SK-N-SH (cell line): ENCODE measurements at regions not wholly inside any gene's neighbourhood (a gene's known extent, or its start where the extent isn't known, plus 50 kb on each side); places are given as distances from the start of the nearest gene placed in this dataset.

Experiments used
- CTCF ChIA-PET: fragments of 300-600, 350-600 bp; formaldehyde crosslinking; extraction: SDS; loops from one replicate; lab custom pipeline; 2021; lab: Yijun Ruan, JAX
- POLR2A ChIA-PET: fragments of 350-600 bp; sonication (Branson Sonifier 250); formaldehyde crosslinking; extraction: SDS; loops from one replicate; lab custom pipeline; 2020; ENCODE audit warnings: antibody characterized with exemption, inconsistent platforms; lab: Yijun Ruan, JAX
- DNase-seq: peaks from one replicate; pipeline ENCODE4 v3.0.0; 2012
- H2AFZ ChIP-seq: fragments of 200-600 bp; sonication (generic); 2 replicates; pipeline ENCODE4 v1.8.1; 2016; ENCODE audit warnings: antibody characterized with exemption, mild to moderate bottlenecking, low read depth
- H3F3A ChIP-seq: fragments of 200-600 bp; sonication (generic); replicated peaks from 2 replicates; pipeline ENCODE3; 2016; ENCODE audit warnings: antibody characterized with exemption, mild to moderate bottlenecking; ENCODE audit not compliant: insufficient read depth
- H3K27ac ChIP-seq, 2 experiments: fragments of 200-500 bp in 1 of 2; fragments of 200-600 bp in 1 of 2; sonication (Bioruptor generic) in 1 of 2; sonication (generic), shearing (Covaris generic) in 1 of 2; 2 replicates each; pipeline versions ENCODE4 v1.5.1 to v1.6.1; 2014 to 2016; ENCODE audit warnings: low read depth in 2 of 2, inconsistent platforms in 1 of 2, low read length in 1 of 2, mild to moderate bottlenecking in 1 of 2, mixed read lengths in 1 of 2
- H3K27me3 ChIP-seq: fragments of 200-600 bp; sonication (generic), shearing (Covaris generic); 2 replicates; pipeline ENCODE4 v1.6.1; 2016; ENCODE audit warnings: mixed run types; ENCODE audit not compliant: insufficient read depth
- H3K36me3 ChIP-seq, 2 experiments: fragments of 200-500 bp in 1 of 2; fragments of 200-600 bp in 1 of 2; sonication (Bioruptor generic) in 1 of 2; sonication (generic) in 1 of 2; replicated peaks in 1 of 2; 2 replicates each; pipeline versions ENCODE3 to v1.5.1; 2014 to 2016; ENCODE audit warnings: low read length in 1 of 2, mild to moderate bottlenecking in 1 of 2; ENCODE audit not compliant: insufficient read depth in 2 of 2, control insufficient read depth in 1 of 2
- H3K4me1 ChIP-seq, 2 experiments: fragments of 200-500 bp in 1 of 2; fragments of 200-600 bp in 1 of 2; sonication (Bioruptor generic) in 1 of 2; sonication (generic), shearing (Covaris generic) in 1 of 2; 2 replicates each; pipeline versions ENCODE4 v1.5.1 to v1.6.1; 2014 to 2016; ENCODE audit warnings: low read depth in 1 of 2, low read length in 1 of 2, mixed run types in 1 of 2; ENCODE audit not compliant: insufficient read depth in 2 of 2, control insufficient read depth in 1 of 2
- H3K4me2 ChIP-seq: fragments of 200-600 bp; sonication (generic), shearing (Covaris generic); 2 replicates; pipeline ENCODE4 v1.6.1; 2017; ENCODE audit warnings: mixed run types
- H3K4me3 ChIP-seq, 2 experiments: fragments of 200-500 bp in 1 of 2; fragments of 200-600 bp in 1 of 2; sonication (Bioruptor generic) in 1 of 2; sonication (generic), shearing (Covaris generic) in 1 of 2; 2 replicates each; pipeline versions ENCODE4 v1.5.1 to v1.8.1; 2014 to 2016; ENCODE audit warnings: low read depth in 2 of 2, inconsistent platforms in 1 of 2, low read length in 1 of 2, mild to moderate bottlenecking in 1 of 2, mixed read lengths in 1 of 2, moderate library complexity in 1 of 2
- H3K79me2 ChIP-seq: fragments of 200-600 bp; sonication (generic); 2 replicates; pipeline ENCODE4 v1.8.1; 2017; ENCODE audit warnings: mild to moderate bottlenecking; ENCODE audit not compliant: insufficient read depth
- H3K9ac ChIP-seq: fragments of 200-600 bp; sonication (generic); 2 replicates; pipeline ENCODE4 v1.6.1; 2017; ENCODE audit warnings: mixed run types
- H3K9me2 ChIP-seq: fragments of 200-600 bp; sonication (generic); 2 replicates; pipeline ENCODE4 v1.6.1; 2017; ENCODE audit warnings: mixed run types
- H3K9me3 ChIP-seq: fragments of 200-600 bp; sonication (generic); 2 replicates; pipeline ENCODE4 v1.6.1; 2017; ENCODE audit warnings: mixed run types, mild to moderate bottlenecking, moderate library complexity
- H4K20me1 ChIP-seq: fragments of 200-600 bp; sonication (generic); 2 replicates; pipeline ENCODE4 v1.6.1; 2017; ENCODE audit warnings: mild to moderate bottlenecking, mixed run types; ENCODE audit not compliant: insufficient read depth
- EP300 ChIP-seq, 2 experiments: IDR thresholded peaks; 2 replicates each; pipeline versions ENCODE4 v1.4.0 to v1.6.1; 2012; ENCODE audit warnings: borderline replicate concordance in 1 of 2, low read depth in 1 of 2, low read length in 1 of 2
- EZH2phosphoT487 ChIP-seq: fragments of 200-600 bp; sonication (generic); IDR thresholded peaks from 2 replicates; pipeline ENCODE4 v1.6.1; 2017; ENCODE audit warnings: low read depth, mixed run types, mild to moderate bottlenecking, antibody characterized with exemption, moderate library complexity, borderline replicate concordance
- FOSL2 ChIP-seq: IDR thresholded peaks from 2 replicates; pipeline ENCODE4 v1.4.0; 2012; ENCODE audit warnings: low read depth, mild to moderate bottlenecking, moderate library complexity, borderline replicate concordance
- IRF3 ChIP-seq: fragments of 150-350 bp; IDR thresholded peaks from 2 replicates; pipeline ENCODE4 v1.6.1; 2016; ENCODE audit warnings: mild to moderate bottlenecking, low read depth, low read length
- MAX ChIP-seq: IDR thresholded peaks from 2 replicates; pipeline ENCODE4 v1.4.0; 2012; ENCODE audit warnings: low read depth
- MXI1 ChIP-seq: IDR thresholded peaks from 2 replicates; pipeline ENCODE4 v1.6.1; 2012; ENCODE audit warnings: mild to moderate bottlenecking, low read depth, low read length, improper control_type of control experiment
- NRF1 ChIP-seq: IDR thresholded peaks from 2 replicates; pipeline ENCODE4 v1.6.1; 2012; ENCODE audit warnings: low read depth, mild to moderate bottlenecking, low read length
- POLR2AphosphoS5 ChIP-seq: IDR thresholded peaks from 2 replicates; pipeline ENCODE4 v1.6.1; 2012; ENCODE audit warnings: low read depth, low read length
- RAD21 ChIP-seq: IDR thresholded peaks from 2 replicates; pipeline ENCODE4 v1.6.1; 2012; ENCODE audit warnings: mild to moderate bottlenecking, low read length
- RFX5 ChIP-seq: IDR thresholded peaks from 2 replicates; pipeline ENCODE4 v1.6.1; 2012; ENCODE audit warnings: mild to moderate bottlenecking, improper control_type of control experiment, low read length
- RXRA ChIP-seq: IDR thresholded peaks from 2 replicates; pipeline ENCODE4 v1.4.0; 2012; ENCODE audit warnings: low read depth, mild to moderate bottlenecking, borderline replicate concordance
- SIN3A ChIP-seq: IDR thresholded peaks from 2 replicates; pipeline ENCODE4 v1.6.1; 2012; ENCODE audit warnings: low read depth, mild to moderate bottlenecking, low read length, moderate library complexity, borderline replicate concordance
- SMC3 ChIP-seq: IDR thresholded peaks from 2 replicates; pipeline ENCODE4 v1.6.1; 2012; ENCODE audit warnings: low read depth, low read length, improper control_type of control experiment
- TEAD4 ChIP-seq: IDR thresholded peaks from 2 replicates; pipeline ENCODE4 v1.4.0; 2012; ENCODE audit warnings: mild to moderate bottlenecking, borderline replicate concordance; ENCODE audit not compliant: insufficient read depth
- USF1 ChIP-seq: IDR thresholded peaks from 2 replicates; pipeline ENCODE4 v1.4.0; 2012; ENCODE audit warnings: low read depth, borderline replicate concordance
- USF2 ChIP-seq: fragments of 150-350 bp; IDR thresholded peaks from 2 replicates; pipeline ENCODE4 v1.6.1; 2017; ENCODE audit warnings: antibody characterized with exemption, low read length, low read depth, borderline replicate concordance
- YY1 ChIP-seq: IDR thresholded peaks from 2 replicates; pipeline ENCODE4 v1.4.0; 2012; ENCODE audit warnings: low read depth, mild to moderate bottlenecking
- WGBS: methylation state at CpG from one replicate; pipeline ENCODE4 v1.1.6; 2017; ENCODE audit warnings: low lambda C conversion rate; 5-methylcytosine and 5-hydroxymethylcytosine counted together

GRCh38 chr4:175559126-175559525, 252.9 kb downstream of the GPM6A start:
- Histone ChIP-seq H3K27ac (no peak overlapping the region), H2AFZ (no peak overlapping the region), H3K4me2 (no peak overlapping the region), H3K79me2 (no peaks in the 10 kb centered on the region), H4K20me1 (no peaks in the 10 kb centered on the region), H3K9me3 (no peaks in the 10 kb centered on the region), H3F3A (no peaks in the 10 kb centered on the region), H3K36me3 (no peaks in the 10 kb centered on the region), H3K27me3 (peaks cover 7% of the 10 kb centered on the region; the same call in 1 of the 2 replicates), H3K4me3 (no peak overlapping the region), H3K9me2 (no peaks in the 10 kb centered on the region), H3K4me1 (no peaks in the 10 kb centered on the region), H3K9ac (no peak overlapping the region)
- DNase-seq, result no peak
- TF ChIP-seq NRF1 (no peak), POLR2AphosphoS5 (no peak), USF2 (no peak), SMC3 (no peak), RAD21 (no peak), EP300 (IDR thresholded peaks at IDR 0.05; ENCODE audit: borderline replicate concordance in 1 of 2, low read depth in 1 of 2, low read length in 1 of 2) (no peak), SIN3A (no peak), IRF3 (no peak), MAX (no peak), TEAD4 (no peak), MXI1 (no peak), EZH2phosphoT487 (no peak), RXRA (no peak), RFX5 (no peak), USF1 (no peak), YY1 (no peak), FOSL2 (no peak)
- ChIA-PET POLR2A (no interaction called here), CTCF (interaction anchor here (1.0 kb wide), 2 partner anchors 10 to 332 kb away, joined by 3 to 5 read pairs; no protein-coding TSS in a partner anchor)
- 56% methylated on average over 6 of the region's 6 CpGs for WGBS
